HG03442 (cell line): ENCODE measurements at regions not wholly inside any gene's neighbourhood (a gene's known extent, or its start where the extent isn't known, plus 50 kb on each side); places are given as distances from the start of the nearest gene placed in this dataset.

Experiments
- ATAC-seq: cut with Tn5 transposase; IDR thresholded peaks from one replicate; pipeline ENCODE4 v1.9.1; 2021; ENCODE audit warnings: mild to moderate bottlenecking, moderate library complexity; ENCODE audit not compliant: unreplicated experiment

- ATAC-seq: no peak
Observed at GRCh38 chr9:82675102-82675501, 387.8 kb downstream of the RASEF start.

DNA sequence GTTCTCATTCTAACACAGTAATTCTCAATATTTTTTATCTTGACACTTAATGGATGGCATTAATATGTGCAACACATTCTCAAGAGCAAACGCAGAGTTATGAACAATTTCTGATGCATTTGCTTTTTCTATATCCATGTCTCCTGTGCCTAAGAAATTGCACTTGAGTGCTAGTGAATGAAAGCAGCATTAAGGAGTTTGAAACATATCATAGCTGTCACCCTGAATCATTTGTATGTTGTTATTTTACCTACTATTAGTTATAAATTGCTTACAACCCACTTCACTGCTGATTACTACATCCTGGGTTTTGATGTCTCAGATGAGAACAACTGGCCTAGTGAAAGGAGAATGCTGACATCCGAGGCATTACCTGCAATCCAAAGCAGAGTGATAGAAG is 387.3 kb downstream of the RASEF start:
- ATAC-seq: no peak

DNA sequence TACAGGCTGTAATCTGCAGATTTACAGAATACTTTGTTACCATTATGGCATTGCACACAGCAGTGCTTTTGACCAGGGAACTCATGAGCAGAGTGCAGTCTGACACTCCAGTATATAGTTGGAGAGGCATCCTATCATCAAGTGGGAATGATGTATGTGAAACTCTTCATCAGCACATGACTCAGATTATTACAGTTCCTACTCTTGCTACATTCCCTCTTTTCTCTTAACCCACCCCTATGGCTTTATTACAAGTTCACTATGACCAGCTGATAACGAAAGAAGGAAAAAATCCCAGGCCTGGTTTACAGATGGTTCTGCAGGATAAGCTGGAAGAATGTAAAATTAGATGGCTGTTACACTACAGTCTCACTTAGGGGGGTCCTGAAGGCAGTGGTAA is 385.9 kb downstream of the RASEF start:
- ATAC-seq: no peak

DNA sequence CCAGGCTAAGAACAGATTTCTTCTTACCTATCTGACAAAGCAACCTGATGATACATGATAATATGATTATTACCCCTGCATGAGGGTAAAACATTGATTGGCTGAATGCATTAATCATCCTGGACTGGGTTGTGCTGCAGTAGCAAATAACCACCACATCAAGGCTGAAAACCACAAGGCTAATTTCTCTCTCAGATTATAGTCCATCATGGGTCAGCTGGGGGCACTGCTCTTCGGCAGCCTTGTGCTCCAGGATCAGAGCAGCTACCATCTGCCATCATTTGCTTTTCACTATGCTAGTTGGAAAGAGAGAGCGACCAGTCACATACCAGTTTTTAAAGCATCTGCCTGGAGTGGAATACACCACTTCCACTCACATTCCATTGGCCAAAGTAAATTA is 383.5 kb downstream of the RASEF start:
- no peak for ATAC-seq

GRCh38 chr9:82680179-82680935 is 382.6 kb downstream of the RASEF start:
- no peak for ATAC-seq

- no peak for ATAC-seq
Observed at GRCh38 chr9:82681809-82682208, 381.1 kb downstream of the RASEF start.

DNA sequence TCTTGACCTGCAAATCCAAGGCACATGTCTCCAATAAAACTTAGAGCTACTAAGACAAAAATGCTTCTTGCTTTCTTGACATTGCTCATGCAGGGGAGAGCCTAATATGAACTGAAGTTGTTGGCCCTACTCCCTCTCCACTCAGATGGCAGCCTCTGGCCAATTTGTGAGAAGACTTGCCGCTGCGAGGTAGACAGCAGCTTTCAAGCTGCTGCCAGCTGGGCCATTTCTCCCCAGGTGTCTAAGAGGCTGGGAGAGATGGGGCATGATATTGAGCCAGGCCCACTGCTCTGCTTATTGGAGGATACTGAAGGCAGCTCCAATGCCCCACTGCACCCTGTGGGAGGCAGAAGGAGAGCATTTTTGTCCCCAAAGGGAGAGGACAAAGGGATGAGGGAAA is 380.5 kb downstream of the RASEF start:
- no peak for ATAC-seq

DNA sequence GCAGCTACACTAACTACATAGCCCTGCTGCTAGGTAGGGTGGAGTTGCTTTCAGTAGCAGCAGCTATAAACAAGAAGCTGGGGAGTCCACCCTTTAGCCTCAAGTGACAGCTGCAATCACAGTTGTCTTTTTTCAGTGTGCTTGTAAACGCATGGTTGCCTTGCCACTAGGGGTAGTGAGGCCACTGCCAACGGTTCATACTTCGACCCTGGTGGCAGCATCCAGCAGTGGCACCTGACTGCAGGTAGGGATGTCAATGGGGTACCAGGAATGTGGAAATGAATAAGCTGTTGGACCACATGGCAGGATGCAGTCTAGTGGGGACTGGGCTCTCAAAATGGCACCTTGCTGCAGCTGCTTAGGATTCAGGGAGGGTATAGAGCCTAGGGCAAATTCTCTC is 367.2 kb downstream of the RASEF start:
- ATAC-seq: no peak

GRCh38 chr9:82706786-82707185 is 356.2 kb downstream of the RASEF start:
- ATAC-seq: no peak

GRCh38 chr9:82716821-82717220 is 346.1 kb downstream of the RASEF start:
- no peak for ATAC-seq

DNA sequence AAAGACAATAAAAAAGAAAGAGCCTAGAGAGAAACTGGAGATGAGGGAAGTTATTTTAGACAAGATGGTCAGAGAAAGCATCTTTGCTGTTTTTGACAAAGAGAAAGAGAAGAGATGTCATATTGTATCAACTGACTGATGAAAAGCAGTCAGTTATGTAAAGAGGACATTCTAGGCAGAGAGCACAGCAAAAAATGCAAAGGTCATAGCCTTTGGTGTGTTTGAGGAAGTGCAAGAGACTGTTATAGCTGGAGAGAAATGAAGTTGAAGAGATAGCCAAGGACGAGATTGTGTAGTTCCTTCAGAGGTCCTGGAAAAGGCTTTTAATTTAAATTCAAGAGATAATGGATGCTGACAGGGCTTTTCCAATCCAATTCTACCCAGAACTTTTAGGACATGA is 342.4 kb downstream of the RASEF start:
- ATAC-seq: no peak

DNA sequence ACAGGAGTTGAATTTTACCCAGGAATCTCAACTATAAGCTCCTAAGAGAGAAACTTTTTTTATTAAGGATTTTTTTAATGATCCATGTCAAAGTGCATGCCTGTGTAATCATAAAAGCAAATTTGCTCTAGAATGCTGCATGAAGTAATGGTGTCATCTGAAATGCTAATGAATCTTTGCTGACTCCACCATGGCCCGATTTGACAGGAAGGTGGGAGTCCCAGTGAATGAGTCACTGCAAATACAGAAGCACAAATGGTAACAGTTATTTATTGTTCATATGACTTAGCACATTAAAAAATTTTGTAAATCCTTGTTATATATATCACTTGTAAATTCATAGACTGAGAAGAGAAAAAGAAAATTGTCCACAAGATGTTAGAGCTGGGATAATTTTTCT is 341.3 kb downstream of the RASEF start:
- ATAC-seq: no peak

- ATAC-seq: no peak
Observed at GRCh38 chr9:82722051-82722450, 340.9 kb downstream of the RASEF start.

GRCh38 chr9:82722561-82722960 is 340.4 kb downstream of the RASEF start:
- no peak for ATAC-seq

GRCh38 chr9:82726424-82727276 is 336.3 kb downstream of the RASEF start:
- no peak for ATAC-seq

GRCh38 chr9:82729141-82729540 is 333.8 kb downstream of the RASEF start:
- no peak for ATAC-seq

DNA sequence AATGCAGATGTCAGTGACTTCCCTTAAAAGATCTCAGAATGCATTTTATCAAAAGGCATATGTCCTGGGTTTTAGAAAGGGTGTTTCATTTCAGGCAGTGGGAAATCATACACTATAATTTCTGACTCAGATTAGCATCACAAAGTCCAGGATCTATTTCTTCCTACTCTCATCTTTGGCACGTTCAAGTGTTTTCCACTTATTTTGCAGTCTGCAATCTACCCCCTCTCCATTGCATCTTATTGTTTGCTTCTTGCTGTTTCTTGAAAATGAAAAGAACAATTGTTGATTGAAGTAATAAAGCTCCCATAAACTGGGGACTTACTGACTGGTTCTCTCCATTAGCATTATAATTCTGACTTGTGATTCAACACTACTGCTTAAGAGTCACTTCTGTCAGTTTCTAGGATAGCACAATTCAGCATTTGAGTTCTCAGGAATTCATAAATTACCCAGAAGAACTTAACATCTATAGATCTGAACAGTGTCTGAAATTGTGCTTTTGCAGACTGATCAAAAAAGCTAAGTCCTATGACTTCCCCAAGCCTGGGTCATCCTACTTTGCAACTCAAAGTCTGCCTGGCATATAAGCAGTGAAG is 332.9 kb downstream of the RASEF start:
- no peak for ATAC-seq

DNA sequence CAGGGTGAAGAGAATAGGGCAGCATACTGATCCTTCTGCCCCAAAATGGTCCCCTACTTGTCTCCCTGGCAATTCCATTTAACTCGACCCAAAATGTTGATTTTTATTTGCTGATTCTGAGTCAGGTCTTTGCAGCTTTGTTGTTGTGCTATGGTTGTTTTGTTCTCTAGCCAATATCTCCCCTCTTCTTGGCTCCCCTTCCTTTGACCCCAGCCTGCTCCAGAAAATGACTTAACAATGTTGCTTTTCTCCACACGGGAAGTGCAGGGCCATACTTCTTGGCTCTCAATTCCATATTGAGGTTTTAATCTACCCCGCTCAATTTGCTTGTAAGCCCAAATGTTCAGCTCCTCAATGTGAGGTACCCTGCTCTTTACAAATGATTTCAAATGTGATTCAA is 330.0 kb downstream of the RASEF start:
- ATAC-seq: no peak

- no peak for ATAC-seq
Observed at GRCh38 chr9:82736126-82736525, 326.8 kb downstream of the RASEF start.

DNA sequence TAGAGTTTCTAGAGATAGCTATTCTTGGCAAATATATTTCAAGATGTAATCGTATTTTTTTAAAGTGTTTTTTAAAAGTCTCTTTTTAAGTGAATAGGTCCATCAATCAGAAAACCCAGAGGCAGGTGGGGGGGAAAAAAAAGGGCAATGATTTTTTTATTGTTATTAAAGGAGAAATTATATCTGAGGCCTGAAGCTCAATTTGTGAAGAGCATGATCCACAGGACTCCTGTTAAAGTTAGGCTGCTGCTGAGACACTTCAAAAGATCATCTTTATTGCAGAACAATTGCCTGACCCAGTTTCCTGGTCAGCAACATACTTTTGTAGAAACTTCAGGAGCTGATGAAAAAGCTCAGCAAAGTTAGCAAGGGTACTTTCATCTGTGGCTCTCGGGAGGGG is 326.2 kb downstream of the RASEF start:
- ATAC-seq: no peak

- no peak for ATAC-seq
Observed at GRCh38 chr9:82745919-82746318, 317.0 kb downstream of the RASEF start.

DNA sequence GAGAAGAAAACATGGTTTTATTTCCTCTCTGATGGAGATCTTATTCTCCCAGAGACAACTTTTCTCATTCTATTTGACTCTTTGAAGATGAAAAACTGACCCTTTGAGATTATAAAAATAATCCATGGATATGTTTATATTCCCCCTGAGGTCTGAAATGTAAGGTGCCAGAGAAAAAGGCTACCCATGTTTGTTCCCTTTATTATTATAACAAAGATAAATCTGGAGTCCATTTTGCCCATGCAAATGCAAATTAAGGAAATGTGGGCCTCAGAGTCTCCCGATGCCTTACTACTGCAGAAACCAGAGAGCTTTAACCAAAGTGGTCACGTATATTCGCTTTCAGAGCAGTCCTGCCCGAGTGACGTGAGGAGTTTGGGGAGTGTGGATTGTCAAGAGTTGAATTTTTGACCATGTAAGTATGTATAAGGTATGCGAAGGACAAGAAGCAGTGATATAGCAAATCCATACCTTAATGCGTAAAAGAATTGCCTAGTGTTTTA is 312.5 kb downstream of the RASEF start:
- no peak for ATAC-seq
